NOMO-1 treated with DMSO at 0.1 percent for 48 hours (cell line): ENCODE measurements at regions not wholly inside any gene's neighbourhood (a gene's known extent, or its start where the extent isn't known, plus 50 kb on each side); places are given as distances from the start of the nearest gene placed in this dataset.
A peak's percentile ranks its signal among the peaks of the same experiment; 100 is the strongest.
"Not testable (repeated sequence)": the region's sequence is repeated elsewhere in the genome, so short reads cannot be mapped to it uniquely, and the experiment has no call there.

ENCODE experiments used
- DNase-seq: peaks from one replicate; lab custom pipeline; 2025; ENCODE audit not compliant: unreplicated experiment; lab: John Stamatoyannopoulos, UW

GRCh38 chrX:11836284-11836683 is 78.2 kb downstream of the MSL3 start:
- no peak for DNase-seq

- DNase-seq: no peak
Measured at GRCh38 chrX:11837437-11837836, 79.4 kb downstream of the MSL3 start.

- DNase-seq: no peak
Measured at GRCh38 chrX:11864171-11864570, 106.1 kb downstream of the MSL3 start.

GRCh38 chrX:11867610-11868345 is 109.7 kb downstream of the MSL3 start:
- peak; percentile 4 for DNase-seq

GRCh38 chrX:11870789-11871188 is 112.8 kb downstream of the MSL3 start:
- DNase-seq: no peak

GRCh38 chrX:11881485-11882170 is 123.6 kb downstream of the MSL3 start:
- no peak for DNase-seq

- DNase-seq: no peak
Measured at GRCh38 chrX:11886745-11887144, 128.7 kb downstream of the MSL3 start.

- no peak for DNase-seq
Measured at GRCh38 chrX:11887175-11887574, 129.1 kb downstream of the MSL3 start.

GRCh38 chrX:11888421-11888820 is 130.4 kb downstream of the MSL3 start:
- no peak for DNase-seq

- no peak for DNase-seq
Measured at GRCh38 chrX:11889791-11890190, 131.8 kb downstream of the MSL3 start.

GRCh38 chrX:11890836-11891514 is 132.9 kb downstream of the MSL3 start:
- DNase-seq: peak; percentile 0

GRCh38 chrX:11893933-11894710 is 136.1 kb downstream of the MSL3 start:
- no peak for DNase-seq

- DNase-seq: no peak
Measured at GRCh38 chrX:11899091-11899490, 141.1 kb downstream of the MSL3 start.

GRCh38 chrX:11905933-11906332 is 147.9 kb downstream of the MSL3 start:
- DNase-seq: not testable (repeated sequence)

GRCh38 chrX:11908371-11908770 is 150.3 kb downstream of the MSL3 start:
- peak; percentile 38 for DNase-seq

GRCh38 chrX:11913001-11913400 is 155.0 kb downstream of the MSL3 start:
- no peak for DNase-seq

GRCh38 chrX:11929476-11929875 is 171.4 kb downstream of the MSL3 start:
- no peak for DNase-seq

GRCh38 chrX:11932423-11932822 is 174.4 kb downstream of the MSL3 start:
- DNase-seq: no peak

GRCh38 chrX:11934089-11934488 is 176.1 kb downstream of the MSL3 start:
- DNase-seq: no peak

- DNase-seq: no peak
Measured at GRCh38 chrX:11941571-11941970, 183.5 kb downstream of the MSL3 start.

GRCh38 chrX:11944501-11944900 is 186.5 kb downstream of the MSL3 start:
- DNase-seq: no peak
